GM21723 (cell line): ENCODE measurements at regions not wholly inside any gene's neighbourhood (a gene's known extent, or its start where the extent isn't known, plus 50 kb on each side); places are given as distances from the start of the nearest gene placed in this dataset.
"Not testable (repeated sequence)": the region's sequence is repeated elsewhere in the genome, so short reads cannot be mapped to it uniquely, and the experiment has no call there.

Experiments
- ATAC-seq: cut with Tn5 transposase; IDR thresholded peaks from one replicate; pipeline ENCODE4 v1.9.1; 2021; ENCODE audit warnings: mild to moderate bottlenecking, moderate library complexity; ENCODE audit not compliant: unreplicated experiment

GRCh38 chr17:73914536-73915274 lies 270.5 kb upstream of the SDK2 start:
- no peak for ATAC-seq

GRCh38 chr17:73919033-73919432 lies 274.8 kb upstream of the SDK2 start:
- not testable (repeated sequence) for ATAC-seq

- ATAC-seq = no peak
Measured at GRCh38 chr17:73921306-73921705, 277.1 kb upstream of the SDK2 start.

GRCh38 chr17:73924114-73924908 lies 279.2 kb upstream of the RPL38 start:
- no peak for ATAC-seq

GRCh38 chr17:73924909-73925186 lies 278.6 kb upstream of the RPL38 start:
- ATAC-seq = no peak

DNA sequence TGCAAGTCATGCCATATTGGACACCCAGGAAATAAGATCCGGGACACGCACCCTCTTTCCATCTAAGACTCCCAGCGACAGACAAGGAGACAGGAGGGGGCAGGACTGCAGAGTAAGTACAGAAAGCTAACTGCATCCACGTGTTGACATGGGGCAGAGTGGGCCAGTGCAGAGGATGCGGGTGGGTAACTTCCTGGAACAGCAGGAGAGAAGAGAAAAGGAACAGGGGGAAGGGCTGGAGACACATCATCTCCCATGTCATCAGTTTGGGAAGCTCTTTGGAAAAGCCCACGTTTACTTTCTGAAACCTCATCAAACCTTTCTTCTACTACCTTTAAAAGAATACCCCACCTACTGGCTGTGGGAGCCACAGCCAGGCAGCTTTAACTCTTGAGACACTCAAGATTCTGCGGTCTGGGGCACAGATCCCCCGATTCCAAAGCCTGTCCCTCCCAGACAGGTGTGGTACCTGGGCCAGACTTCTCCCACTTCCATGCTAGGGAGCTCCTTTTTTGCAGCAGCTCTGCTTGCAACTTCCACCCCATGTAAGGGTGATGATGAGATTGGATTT lies 273.5 kb upstream of the RPL38 start:
- ATAC-seq = no peak

DNA sequence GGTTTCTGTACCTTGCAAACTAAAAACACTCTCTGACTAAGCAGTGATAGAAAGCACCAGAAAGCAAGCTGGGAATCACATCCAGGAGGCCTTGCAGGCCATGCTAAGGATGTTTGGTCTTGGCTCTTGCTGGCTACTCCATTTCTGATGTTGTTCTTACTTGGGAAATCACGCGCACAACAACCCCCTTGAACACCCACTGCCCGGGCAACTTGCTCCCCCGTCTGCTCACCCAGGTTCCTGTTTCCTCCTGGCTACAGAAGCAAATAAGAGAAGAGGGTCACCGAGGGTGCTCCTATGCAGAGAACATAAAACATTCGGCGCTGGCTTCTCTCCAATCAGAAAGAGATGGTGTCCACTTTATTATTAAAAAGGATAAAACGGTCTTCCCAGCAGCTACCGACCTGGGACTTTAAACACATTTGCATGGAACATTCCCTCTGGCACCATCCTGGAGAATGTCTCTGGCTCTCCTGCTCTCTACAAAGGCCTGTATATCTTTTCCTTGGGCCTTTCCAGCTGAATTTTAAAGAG lies 271.2 kb upstream of the RPL38 start:
- ATAC-seq = no peak

GRCh38 chr17:73933164-73933766 lies 270.2 kb upstream of the RPL38 start:
- no peak for ATAC-seq

DNA sequence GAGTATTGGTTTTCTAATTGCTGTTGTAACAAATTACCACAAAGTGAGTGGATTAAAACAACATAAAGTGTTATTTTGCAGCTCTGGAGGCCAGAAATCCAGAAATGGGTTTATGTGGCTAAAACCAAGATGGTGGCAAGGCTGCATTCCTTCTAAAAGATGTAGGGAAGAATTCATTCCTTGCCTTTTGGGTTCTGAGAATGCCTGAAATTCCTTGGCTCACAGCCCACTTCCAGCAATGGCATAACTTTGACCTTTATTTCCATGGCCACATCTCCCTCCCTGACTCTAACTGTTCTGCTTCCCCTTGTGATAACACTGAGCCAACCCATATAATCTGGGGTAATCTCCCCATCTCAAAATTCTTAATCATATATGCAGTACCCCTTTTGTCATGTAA lies 269.6 kb upstream of the RPL38 start:
- ATAC-seq = no peak

GRCh38 chr17:73934696-73935095 lies 268.8 kb upstream of the RPL38 start:
- ATAC-seq = no peak

DNA sequence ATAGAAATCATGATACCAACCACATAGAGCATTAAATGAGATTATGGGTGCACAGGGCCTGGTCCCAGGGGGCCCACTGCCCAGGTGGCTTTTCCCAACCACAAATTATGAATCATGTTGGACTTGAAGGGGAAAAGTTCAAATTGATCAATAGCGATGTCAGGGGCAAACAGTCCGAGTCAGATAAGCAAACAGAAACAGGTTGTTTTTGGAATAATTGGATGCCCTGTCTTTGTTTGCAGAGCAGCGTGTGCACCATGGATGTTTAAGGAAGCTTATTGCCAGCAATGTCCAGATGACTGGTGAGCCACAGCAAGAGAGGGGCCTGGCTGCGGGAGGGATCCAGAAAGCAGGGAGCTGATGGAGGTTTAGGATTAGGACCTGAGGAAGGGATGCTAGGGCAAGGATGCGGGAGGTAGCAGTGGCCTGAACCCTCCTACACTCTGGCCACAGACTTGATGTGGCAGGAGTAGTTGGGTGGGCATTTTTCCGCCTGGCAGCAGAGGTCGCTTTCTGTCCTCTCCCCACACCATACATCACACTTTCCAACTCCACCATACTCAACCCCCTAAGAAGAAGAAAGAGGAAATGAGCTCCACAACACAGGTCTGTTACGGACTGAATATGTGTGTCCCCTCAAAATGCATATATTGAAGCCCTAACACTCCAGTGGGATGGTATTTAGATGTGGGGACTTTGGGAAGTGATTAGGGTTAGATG lies 266.4 kb upstream of the RPL38 start:
- ATAC-seq = no peak

- ATAC-seq = no peak
Measured at GRCh38 chr17:73938706-73939105, 264.8 kb upstream of the RPL38 start.

GRCh38 chr17:73939806-73940205 lies 263.7 kb upstream of the RPL38 start:
- no peak for ATAC-seq

GRCh38 chr17:73940511-73940910 lies 263.0 kb upstream of the RPL38 start:
- no peak for ATAC-seq

DNA sequence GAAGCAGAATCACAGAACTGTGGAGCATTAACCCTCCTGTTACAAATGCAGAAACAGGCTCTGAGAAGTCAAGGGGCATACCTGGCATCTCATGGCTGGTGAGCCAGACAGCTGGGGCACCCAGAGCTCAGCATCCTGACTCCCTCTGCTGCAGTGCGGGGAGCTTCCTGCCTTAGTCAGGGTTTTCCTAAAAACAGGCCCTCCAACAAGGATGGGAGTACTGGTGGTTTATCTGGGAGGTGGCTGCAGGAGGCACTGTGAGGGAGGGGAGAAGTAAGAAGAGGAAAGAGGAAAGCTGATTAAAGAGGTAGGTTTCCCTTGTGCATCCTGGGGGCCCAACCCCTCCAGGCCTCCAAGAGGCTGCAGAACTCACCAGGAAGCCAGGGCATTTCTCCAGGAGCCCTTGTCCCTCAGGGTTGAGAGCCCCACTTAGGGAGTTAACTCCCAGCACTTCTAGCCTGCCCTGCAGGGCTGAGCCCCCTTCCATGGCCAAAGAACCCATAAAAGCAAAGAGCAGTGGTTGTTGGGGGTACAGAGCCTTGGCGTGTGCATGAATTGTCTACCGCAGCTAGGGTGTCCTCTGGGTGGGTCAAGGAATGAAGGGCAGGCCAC lies 261.5 kb upstream of the RPL38 start:
- no peak for ATAC-seq

DNA sequence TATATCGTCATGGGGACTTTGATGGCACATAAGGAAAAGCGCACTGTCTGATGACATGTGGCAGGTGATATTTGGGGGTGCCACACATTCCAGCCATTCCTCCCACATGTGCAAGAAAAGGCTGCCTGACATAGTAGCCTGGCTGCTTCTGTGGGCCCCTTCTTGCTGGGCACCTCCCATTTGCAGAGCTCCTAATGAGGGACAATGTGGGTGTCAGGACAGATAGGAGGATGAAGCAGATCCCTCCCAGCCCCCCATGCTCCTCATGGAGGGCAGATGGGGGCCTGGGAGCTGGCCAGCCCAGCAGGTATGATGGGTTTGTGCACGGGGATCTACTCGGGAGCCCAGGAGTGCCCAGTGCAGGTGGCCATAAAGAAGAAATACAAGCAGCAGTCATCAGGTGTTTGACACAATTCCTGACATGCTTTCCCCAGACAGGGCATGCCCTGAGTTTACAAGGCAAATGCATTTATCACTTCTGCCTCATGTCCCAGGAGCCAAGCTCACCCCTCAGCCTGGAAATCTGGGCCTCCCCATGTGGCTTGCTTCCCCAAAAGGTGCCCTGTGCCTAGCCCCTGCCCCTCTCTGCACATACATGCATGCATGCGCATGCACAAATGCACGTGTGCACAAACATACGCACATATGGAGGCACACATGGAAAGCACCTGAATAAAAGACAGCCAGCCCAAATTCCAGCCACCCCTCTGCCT lies 260.6 kb upstream of the RPL38 start:
- ATAC-seq = no peak

GRCh38 chr17:73943416-73944110 lies 259.9 kb upstream of the RPL38 start:
- no peak for ATAC-seq

DNA sequence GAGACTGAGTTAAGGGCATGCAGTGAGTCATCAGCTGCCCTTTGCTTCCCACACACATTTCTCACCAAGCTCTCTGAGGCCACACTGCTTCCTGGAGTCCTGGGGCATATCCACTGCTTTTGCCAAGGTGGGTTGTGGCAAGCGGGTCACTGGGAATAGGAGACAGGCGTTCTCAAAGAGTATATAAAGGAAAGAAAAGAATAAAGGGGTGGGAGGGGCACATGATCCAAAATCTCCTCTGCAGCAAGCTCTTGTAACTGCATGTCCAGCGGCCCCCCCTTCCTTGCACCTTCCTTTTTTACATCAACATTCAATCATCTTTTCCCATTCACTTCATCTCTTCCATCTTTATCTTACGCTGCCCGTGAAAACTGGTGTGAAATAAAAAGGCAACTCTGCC lies 259.1 kb upstream of the RPL38 start:
- no peak for ATAC-seq

DNA sequence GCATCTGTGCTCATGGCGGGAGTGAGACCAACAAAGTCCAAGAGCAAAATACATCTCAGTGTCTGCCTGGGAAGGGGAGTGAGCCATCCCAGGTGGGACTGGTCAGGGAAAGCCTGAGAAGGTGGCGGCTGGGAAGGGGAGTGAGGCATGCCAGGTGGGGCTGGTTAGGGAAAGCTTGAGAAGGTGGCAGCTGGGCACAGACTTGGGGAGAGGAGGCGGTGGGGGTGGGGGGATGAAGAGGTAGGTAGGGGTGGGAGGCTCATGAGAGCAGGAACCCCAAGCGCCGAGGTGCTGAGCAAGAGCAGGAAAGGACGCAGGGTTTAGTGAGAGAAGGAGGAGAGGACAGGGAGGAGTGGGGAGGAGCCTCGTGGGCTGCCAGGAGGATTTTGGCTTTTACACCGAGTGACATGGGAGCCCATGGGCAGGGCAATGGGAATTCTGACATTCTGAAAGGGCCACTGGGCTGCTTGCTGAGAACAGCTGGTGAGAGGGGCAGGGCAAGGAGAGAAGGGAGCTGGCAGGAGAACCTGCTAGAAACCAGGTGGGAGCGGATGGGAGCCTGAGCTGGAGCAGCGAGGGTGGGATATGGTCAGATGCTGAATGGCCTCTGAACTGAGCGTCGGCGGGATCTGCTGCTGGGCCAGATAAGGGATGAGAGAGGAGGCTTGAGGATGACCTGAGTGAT lies 256.1 kb upstream of the RPL38 start:
- ATAC-seq = no peak
